ENCODE measurements at regions not wholly inside any gene's neighbourhood (a gene's known extent, or its start where the extent isn't known, plus 50 kb on each side); places are given as distances from the start of the nearest gene placed in this dataset.
A peak's percentile ranks its signal among the peaks of the same experiment; 100 is the strongest.

GRCh38 chr11:10388101-10388500 is 67.0 kb upstream of the AMPD3 start:
- DNase-seq = no peak

GRCh38 chr11:10388574-10388973 is 66.5 kb upstream of the AMPD3 start:
- DNase-seq = no peak

- DNase-seq = no peak
Measured at GRCh38 chr11:10390375-10390774, 64.7 kb upstream of the AMPD3 start.

DNA sequence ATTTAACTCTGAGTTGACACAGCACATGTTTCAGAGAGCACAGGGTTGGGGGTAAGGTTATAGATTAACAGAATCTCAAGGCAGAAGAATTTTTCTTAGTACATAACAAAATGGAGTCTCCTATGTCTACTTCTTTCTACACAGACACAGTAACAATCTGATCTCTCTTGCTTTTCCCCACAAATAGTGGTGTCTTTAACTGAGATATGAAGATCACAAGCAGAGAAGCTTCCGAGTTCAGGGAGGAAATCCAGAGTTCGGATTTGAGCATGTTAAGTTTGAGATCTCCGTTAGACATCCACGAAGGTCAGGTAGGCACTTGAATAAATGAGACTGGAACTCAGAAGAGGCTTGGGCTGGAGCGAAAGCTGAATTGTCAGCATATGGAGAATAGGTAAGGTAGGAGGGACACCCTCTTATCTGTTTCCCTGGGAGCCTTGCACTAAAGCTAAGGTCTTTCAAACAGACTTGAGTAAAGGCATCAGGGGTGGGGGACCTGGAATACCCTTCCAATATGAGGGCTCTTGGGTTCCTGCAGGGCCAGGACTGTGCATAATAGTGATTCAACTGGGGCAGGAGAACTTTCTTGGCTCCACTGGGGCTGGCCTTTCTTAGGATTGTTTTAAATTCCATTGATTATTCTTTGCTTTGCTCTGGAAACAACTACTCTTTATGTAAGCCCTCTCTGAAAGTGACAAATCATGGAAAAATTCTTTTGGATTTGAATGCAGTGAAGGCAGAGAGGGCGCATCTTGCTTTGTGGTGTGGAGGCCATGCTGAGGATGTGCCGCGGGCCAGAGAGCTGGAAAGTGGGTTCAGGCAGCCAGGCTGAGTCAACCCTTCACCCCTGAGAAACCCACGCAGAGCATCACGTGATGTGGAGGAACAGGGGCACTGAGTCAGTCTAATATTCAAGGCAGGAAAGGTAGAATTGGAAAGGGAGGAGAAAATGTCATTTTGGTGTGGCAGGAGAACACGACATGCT is 62.7 kb upstream of the AMPD3 start:
- DNase-seq = no peak

DNA sequence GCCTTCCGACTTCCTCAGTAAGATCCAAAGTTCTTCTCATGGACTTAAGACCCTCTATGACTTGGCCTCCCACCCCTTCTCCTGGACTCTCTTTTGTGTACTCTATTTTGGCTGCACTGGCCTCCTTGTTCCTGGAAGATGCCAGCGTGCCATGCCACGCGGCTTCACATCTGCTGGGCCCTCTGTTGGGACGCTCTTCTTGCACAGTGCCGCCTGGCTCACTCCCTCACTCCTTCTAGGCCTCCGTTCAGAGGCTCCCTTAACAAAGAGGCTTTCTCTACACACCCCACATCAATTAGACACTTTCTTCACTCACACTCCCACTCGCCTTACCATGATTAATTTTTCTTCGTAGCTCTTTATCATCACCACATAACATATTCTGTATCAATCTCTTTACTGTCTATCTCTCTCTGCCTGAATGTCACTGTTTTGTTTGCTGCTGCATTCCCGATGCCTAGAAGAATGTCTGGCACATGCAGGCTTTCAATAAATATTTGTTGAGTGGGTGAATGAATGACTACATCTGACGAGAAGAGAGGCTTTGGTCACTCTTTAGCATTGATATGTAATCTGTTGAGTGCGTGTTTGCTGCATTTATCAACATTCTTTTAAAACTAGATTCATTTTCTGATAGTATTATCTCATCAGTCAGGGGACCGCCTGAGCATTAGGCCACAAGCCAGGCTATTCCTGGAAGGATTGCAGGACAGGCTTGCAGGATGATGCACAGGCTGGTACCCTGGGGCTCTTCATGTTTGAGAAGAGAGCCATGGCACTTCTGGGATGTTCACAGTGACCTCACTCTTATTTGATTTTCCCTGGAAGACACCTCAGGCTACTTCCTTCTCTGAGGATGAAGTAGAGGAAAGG is 60.6 kb upstream of the AMPD3 start:
- DNase-seq = no peak

DNA sequence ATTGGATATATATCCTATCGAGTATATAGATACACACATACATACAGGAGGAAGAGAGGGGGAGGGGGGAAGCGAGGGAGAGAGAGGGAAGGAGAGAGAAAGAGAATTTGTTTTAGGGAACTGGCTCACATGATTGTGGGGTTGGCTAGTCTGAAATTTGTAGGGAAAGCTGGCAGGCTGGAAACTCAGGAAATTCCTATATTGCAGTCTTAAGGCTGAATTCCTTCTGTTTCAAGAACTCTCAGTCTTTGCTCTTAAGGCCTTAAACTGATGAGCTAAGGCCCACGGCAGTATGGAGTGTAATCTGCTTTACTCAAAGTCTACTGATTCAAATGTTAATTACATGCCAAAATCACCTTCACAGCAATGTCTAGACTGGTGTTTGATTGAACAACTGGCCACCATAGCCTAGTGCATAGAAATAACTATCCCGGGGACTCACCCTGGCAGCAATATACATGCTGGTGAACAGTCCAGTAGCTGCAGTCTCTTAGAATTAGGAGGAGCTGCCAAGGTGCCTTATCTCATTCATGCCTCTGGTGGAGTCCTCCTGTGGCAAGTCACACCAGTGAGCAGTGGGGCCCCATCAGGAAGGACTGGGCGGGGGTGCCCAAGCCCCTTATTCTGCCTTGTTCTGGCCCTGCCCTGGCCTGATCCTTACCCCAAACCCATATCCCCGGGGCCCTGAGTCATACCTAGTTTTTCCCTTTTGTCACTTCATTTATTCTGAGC is 59.7 kb upstream of the AMPD3 start:
- DNase-seq = no peak

- no peak for DNase-seq
Measured at GRCh38 chr11:10396771-10397170, 58.3 kb upstream of the AMPD3 start.

DNA sequence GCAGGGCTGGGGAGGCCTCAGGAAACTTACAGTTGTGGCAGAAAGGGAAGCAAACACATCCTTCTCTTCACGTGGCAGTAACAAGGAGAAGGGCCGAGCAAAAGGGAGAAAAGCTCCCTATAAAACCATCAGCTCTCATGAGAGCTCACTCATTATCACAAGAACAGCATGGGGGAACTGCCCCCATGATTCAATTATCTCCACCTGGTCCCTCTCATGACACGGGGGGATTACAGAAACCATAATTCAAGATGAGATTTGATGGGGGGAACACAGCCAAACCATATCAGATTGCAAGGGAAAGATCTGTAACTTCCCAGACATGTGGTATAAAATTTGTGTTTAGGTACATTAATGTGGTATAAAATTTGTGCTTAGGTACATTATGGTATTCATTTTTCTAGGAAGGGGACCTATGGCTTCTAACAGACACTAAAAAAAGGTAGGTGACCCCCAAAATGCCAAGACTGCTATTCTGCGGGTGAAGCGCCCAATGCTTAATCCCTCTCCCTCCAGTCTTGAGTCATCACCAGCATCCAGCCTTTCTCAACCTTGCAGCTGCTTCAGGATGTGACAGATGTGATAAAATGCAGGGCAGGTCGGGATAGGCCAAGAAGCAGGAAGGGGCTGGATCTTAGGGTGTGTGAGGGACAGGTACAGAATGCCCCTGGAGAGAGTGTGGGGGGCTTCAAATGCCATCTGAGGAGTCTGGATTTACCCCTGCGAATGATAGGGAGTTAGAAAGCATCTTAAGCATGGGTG is 57.7 kb upstream of the AMPD3 start:
- no peak for DNase-seq

DNA sequence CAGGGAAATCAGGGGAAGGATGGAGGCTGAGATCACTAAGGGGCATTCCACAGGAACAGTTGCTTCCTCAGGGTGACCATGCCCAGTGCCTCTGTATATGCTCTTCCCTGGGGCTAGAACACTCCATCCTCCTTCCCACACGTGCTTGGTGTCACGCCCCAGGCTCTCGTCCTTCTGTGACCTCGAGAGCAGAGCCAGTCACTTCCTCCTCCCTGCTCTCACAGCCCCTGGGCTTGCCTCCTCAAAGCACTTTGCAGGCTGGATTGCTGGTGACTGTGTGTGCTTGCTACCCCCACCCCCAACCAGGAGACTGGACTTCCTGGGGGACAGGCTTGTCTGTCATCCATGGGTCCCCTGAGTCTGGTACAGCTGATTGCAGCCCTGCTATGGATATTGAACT is 56.5 kb upstream of the AMPD3 start:
- DNase-seq = no peak

GRCh38 chr11:10400856-10401255 is 54.2 kb upstream of the AMPD3 start:
- no peak for DNase-seq

- DNase-seq = no peak
Measured at GRCh38 chr11:10401256-10401655, 53.8 kb upstream of the AMPD3 start.

DNA sequence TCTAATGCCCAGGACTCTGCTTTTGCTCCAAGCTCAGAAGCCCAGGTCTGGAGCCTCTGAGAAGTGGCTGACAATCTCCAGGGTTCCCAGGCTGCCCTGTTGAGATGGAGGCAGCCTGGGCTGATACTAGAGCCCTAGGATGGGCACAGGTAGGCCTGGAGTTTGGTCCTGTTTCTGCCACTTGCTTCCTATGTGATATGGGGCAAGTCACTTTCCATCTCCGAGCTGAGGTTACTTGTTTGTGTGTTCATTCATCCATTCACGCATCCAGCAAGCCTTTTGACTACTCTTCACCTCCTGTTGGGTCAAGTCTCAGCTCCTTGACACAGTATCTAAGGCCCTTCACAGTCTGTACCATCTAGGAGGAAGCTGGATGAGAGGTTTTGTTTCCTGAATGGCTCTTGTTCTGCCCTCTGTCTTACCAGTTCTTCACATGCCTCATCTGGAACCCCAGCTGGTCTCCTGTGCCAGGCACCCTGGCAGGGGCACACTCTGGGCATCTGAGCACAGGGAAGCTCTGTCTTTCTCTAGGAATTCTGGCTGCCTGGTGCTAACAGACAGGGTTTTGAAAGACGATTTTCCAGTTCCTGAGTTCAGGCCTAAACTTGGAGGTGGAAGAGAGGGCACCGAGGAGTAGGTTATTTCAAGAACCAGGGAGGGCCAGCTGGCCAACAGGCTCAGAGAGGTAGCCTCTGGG is 53.2 kb upstream of the AMPD3 start:
- peak; percentile 18 for DNase-seq

All from midbrain (tissue), 1 donor.